ENCODE measurements at regions not wholly inside any gene's neighbourhood (a gene's known extent, or its start where the extent isn't known, plus 50 kb on each side); places are given as distances from the start of the nearest gene placed in this dataset.

GRCh38 chr4:104416725-104417356 lies 77.9 kb downstream of the CXXC4 start:
- Histone ChIP-seq H3K27me3 (ENCODE audit: control insufficient read depth, extremely low read depth, insufficient read depth, low read length) (no peaks in the 10 kb centered on the region), H3K36me3 (ENCODE audit: control insufficient read depth in 2 of 2, extremely low read depth in 1 of 2, insufficient read depth in 2 of 2, low read length in 2 of 2) (no peaks in the 10 kb centered on the region), H3K9me1 (ENCODE audit: control insufficient read depth, extremely low read depth, insufficient read depth, low read length) (no peaks in the 10 kb centered on the region), H3K4me3 (ENCODE audit: control insufficient read depth in 2 of 3, extremely low read depth in 1 of 3, insufficient read depth in 2 of 3, low read depth in 1 of 3, low read length in 3 of 3) (no peak overlapping the region), H4K20me1 (ENCODE audit: control insufficient read depth, extremely low read depth, insufficient read depth, low read length) (no peaks in the 10 kb centered on the region), H3K4me2 (ENCODE audit: control insufficient read depth, extremely low read depth, insufficient read depth, low read depth, low read length) (no peak overlapping the region), H3K9ac (ENCODE audit: control insufficient read depth, extremely low read depth, insufficient read depth, low read length) (no peak overlapping the region), H2AFZ (ENCODE audit: control insufficient read depth, low read length) (no peak overlapping the region), H3K79me2 (ENCODE audit: control insufficient read depth, insufficient read depth, low read length) (no peaks in the 10 kb centered on the region), H3K4me1 (ENCODE audit: control insufficient read depth, extremely low read depth, insufficient read depth, low read length) (no peaks in the 10 kb centered on the region), H3K9me3 (ENCODE audit: control insufficient read depth, low read depth, low read length) (no peaks in the 10 kb centered on the region), H3K27ac (ENCODE audit: control insufficient read depth, insufficient read depth, low read length) (no peak overlapping the region)
- DNase-seq (ENCODE audit: low read depth, low spot score) (no peak), FAIRE-seq (no peak)
- TF ChIP-seq EZH2 (IDR thresholded peaks at IDR 0.05; ENCODE audit: low read length): no peak
- TF ChIP-seq, protein P1, sequence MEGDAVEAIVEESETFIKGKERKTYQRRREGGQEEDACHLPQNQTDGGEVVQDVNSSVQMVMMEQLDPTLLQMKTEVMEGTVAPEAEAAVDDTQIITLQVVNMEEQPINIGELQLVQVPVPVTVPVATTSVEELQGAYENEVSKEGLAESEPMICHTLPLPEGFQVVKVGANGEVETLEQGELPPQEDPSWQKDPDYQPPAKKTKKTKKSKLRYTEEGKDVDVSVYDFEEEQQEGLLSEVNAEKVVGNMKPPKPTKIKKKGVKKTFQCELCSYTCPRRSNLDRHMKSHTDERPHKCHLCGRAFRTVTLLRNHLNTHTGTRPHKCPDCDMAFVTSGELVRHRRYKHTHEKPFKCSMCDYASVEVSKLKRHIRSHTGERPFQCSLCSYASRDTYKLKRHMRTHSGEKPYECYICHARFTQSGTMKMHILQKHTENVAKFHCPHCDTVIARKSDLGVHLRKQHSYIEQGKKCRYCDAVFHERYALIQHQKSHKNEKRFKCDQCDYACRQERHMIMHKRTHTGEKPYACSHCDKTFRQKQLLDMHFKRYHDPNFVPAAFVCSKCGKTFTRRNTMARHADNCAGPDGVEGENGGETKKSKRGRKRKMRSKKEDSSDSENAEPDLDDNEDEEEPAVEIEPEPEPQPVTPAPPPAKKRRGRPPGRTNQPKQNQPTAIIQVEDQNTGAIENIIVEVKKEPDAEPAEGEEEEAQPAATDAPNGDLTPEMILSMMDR (optimal IDR thresholded peaks at IDR 0.05 in 1 of 3, IDR thresholded peaks at IDR 0.05 in 1 of 3, conservative IDR thresholded peaks at IDR 0.05 in 1 of 3; ENCODE audit: extremely low read depth in 1 of 3, insufficient read depth in 2 of 3, low read length in 3 of 3): no peak
- dilution Hi-C loops (cut with MboI; ENCODE audit: extremely low pct_ligation_motif_present, low sequenced_read_pairs): no loop called here

DNA sequence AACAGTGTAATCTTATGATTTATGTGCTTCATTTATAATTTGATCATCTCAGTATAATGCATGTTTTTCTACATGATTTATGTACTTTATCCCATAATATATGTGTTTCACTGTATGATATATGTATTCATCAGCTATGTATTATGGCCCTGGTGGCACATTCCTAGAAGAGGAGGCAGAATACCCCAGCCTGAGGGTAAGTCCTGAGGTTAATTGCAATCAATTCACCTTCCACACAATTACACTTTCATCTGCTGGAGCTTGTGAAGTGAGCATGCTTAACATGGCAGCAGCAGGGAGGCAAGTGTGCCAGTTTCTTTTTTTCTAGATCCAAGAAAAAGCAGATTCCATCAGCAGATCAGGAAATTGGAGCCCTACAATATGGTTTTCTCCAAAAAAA lies 81.2 kb downstream of the CXXC4 start:
- no peak overlapping the region for H3K9ac ChIP-seq (ENCODE audit: control insufficient read depth, extremely low read depth, insufficient read depth, low read length)
- no peak overlapping the region for H3K27ac ChIP-seq (ENCODE audit: control insufficient read depth, insufficient read depth, low read length)
- FAIRE-seq: no peak
- TF ChIP-seq, protein P1 (optimal IDR thresholded peaks at IDR 0.05 in 1 of 3, IDR thresholded peaks at IDR 0.05 in 1 of 3, conservative IDR thresholded peaks at IDR 0.05 in 1 of 3; ENCODE audit: extremely low read depth in 1 of 3, insufficient read depth in 2 of 3, low read length in 3 of 3): no peak
- no peak for TF ChIP-seq EZH2 (IDR thresholded peaks at IDR 0.05; ENCODE audit: low read length)
- no peak overlapping the region for H3K4me2 ChIP-seq (ENCODE audit: control insufficient read depth, extremely low read depth, insufficient read depth, low read depth, low read length)
- DNase-seq (ENCODE audit: low read depth, low spot score): no peak
- no peaks in the 10 kb centered on the region for H3K36me3 ChIP-seq (ENCODE audit: control insufficient read depth in 2 of 2, extremely low read depth in 1 of 2, insufficient read depth in 2 of 2, low read length in 2 of 2)
- H3K79me2 ChIP-seq (ENCODE audit: control insufficient read depth, insufficient read depth, low read length): no peaks in the 10 kb centered on the region
- no peaks in the 10 kb centered on the region for H3K4me1 ChIP-seq (ENCODE audit: control insufficient read depth, extremely low read depth, insufficient read depth, low read length)
- no peaks in the 10 kb centered on the region for H4K20me1 ChIP-seq (ENCODE audit: control insufficient read depth, extremely low read depth, insufficient read depth, low read length)
- H2AFZ ChIP-seq (ENCODE audit: control insufficient read depth, low read length): no peak overlapping the region
- no peaks in the 10 kb centered on the region for H3K9me3 ChIP-seq (ENCODE audit: control insufficient read depth, low read depth, low read length)
- dilution Hi-C loops (cut with MboI; ENCODE audit: extremely low pct_ligation_motif_present, low sequenced_read_pairs): no loop called here
- H3K9me1 ChIP-seq (ENCODE audit: control insufficient read depth, extremely low read depth, insufficient read depth, low read length): no peaks in the 10 kb centered on the region
- H3K27me3 ChIP-seq (ENCODE audit: control insufficient read depth, extremely low read depth, insufficient read depth, low read length): no peaks in the 10 kb centered on the region
- H3K4me3 ChIP-seq (ENCODE audit: control insufficient read depth in 2 of 3, extremely low read depth in 1 of 3, insufficient read depth in 2 of 3, low read depth in 1 of 3, low read length in 3 of 3): no peak overlapping the region
